HEK293 (cell line): ENCODE measurements at regions not wholly inside any gene's neighbourhood (a gene's known extent, or its start where the extent isn't known, plus 50 kb on each side); places are given as distances from the start of the nearest gene placed in this dataset.

Source experiments
- ELK4 ChIP-seq: IDR thresholded peaks from 2 replicates; pipeline ENCODE4 v1.6.1; 2011; ENCODE audit warnings: mild to moderate bottlenecking, low read depth, low read length, borderline replicate concordance
- OVOL3 ChIP-seq: fragments of 450-650 bp; formaldehyde crosslinking; IDR thresholded peaks from 2 replicates; pipeline ENCODE4 v1.5.1; 2016; ENCODE audit warnings: missing biosample characterization, missing genetic modification characterization
- PRDM4 ChIP-seq: fragments of 450-650 bp; formaldehyde crosslinking; IDR thresholded peaks from 2 replicates; pipeline ENCODE4 v1.5.1; 2017; ENCODE audit warnings: missing biosample characterization, missing genetic modification characterization
- SALL2 ChIP-seq: fragments of 450-650 bp; formaldehyde crosslinking; IDR thresholded peaks from 2 replicates; pipeline ENCODE4 v1.5.0; 2017; ENCODE audit warnings: missing biosample characterization, mild to moderate bottlenecking, missing genetic modification characterization, borderline replicate concordance
- SCRT1 ChIP-seq: fragments of 450-650 bp; formaldehyde crosslinking; IDR thresholded peaks from 2 replicates; pipeline ENCODE4 v1.5.1; 2016; ENCODE audit warnings: missing biosample characterization, missing genetic modification characterization, borderline replicate concordance
- SP2 ChIP-seq: fragments of 450-650 bp; formaldehyde crosslinking; IDR thresholded peaks from 2 replicates; pipeline ENCODE4 v1.5.1; 2016; ENCODE audit warnings: missing biosample characterization, missing genetic modification characterization
- TRIM28 ChIP-seq: IDR thresholded peaks from 2 replicates; pipeline ENCODE4 v1.6.1; 2011; ENCODE audit warnings: low read length, control low read depth, borderline replicate concordance
- ZBTB11 ChIP-seq: fragments of 450-650 bp; formaldehyde crosslinking; conservative IDR thresholded peaks from 2 replicates; pipeline ENCODE4 v1.5.1; 2016; ENCODE audit warnings: low read depth, missing biosample characterization, missing genetic modification characterization
- ZBTB17 ChIP-seq: fragments of 450-650 bp; formaldehyde crosslinking; IDR thresholded peaks from 2 replicates; pipeline ENCODE4 v1.5.1; 2016; ENCODE audit warnings: missing biosample characterization, missing genetic modification characterization
- ZBTB20 ChIP-seq: fragments of 450-650 bp; formaldehyde crosslinking; IDR thresholded peaks from 2 replicates; pipeline ENCODE4 v1.5.1; 2016; ENCODE audit warnings: missing biosample characterization, missing genetic modification characterization
- ZFP69B ChIP-seq: fragments of 450-650 bp; formaldehyde crosslinking; IDR thresholded peaks from 2 replicates; pipeline ENCODE4 v1.5.1; 2016; ENCODE audit warnings: missing biosample characterization, missing genetic modification characterization
- ZNF16 ChIP-seq: fragments of 450-650 bp; formaldehyde crosslinking; IDR thresholded peaks from 2 replicates; pipeline ENCODE4 v1.5.1; 2016; ENCODE audit warnings: low read depth, missing biosample characterization, missing genetic modification characterization
- ZNF202 ChIP-seq: fragments of 450-650 bp; formaldehyde crosslinking; IDR thresholded peaks from 2 replicates; pipeline ENCODE4 v1.5.1; 2016; ENCODE audit warnings: missing biosample characterization, missing genetic modification characterization, borderline replicate concordance
- ZNF23 ChIP-seq: fragments of 450-650 bp; formaldehyde crosslinking; IDR thresholded peaks from 2 replicates; pipeline ENCODE4 v1.5.1; 2016; ENCODE audit warnings: missing biosample characterization, missing genetic modification characterization, borderline replicate concordance
- ZNF302 ChIP-seq: fragments of 450-650 bp; formaldehyde crosslinking; IDR thresholded peaks from 2 replicates; pipeline ENCODE4 v1.5.1; 2016; ENCODE audit warnings: missing biosample characterization, missing genetic modification characterization, low read depth
- ZNF433 ChIP-seq: fragments of 450-650 bp; formaldehyde crosslinking; IDR thresholded peaks from 2 replicates; pipeline ENCODE4 v1.5.1; 2016; ENCODE audit warnings: missing biosample characterization, missing genetic modification characterization, low read depth
- ZNF510 ChIP-seq: fragments of 450-650 bp; formaldehyde crosslinking; IDR thresholded peaks from 2 replicates; pipeline ENCODE4 v1.5.1; 2018; ENCODE audit warnings: mild to moderate bottlenecking, missing genetic modification characterization, missing biosample characterization; ENCODE audit not compliant: insufficient replicate concordance
- ZNF530 ChIP-seq: fragments of 450-650 bp; formaldehyde crosslinking; IDR thresholded peaks from 2 replicates; pipeline ENCODE4 v1.5.1; 2016; ENCODE audit warnings: low read depth, missing biosample characterization, missing genetic modification characterization
- ZNF544 ChIP-seq: fragments of 450-650 bp; formaldehyde crosslinking; IDR thresholded peaks from 2 replicates; pipeline ENCODE4 v1.5.0; 2017; ENCODE audit warnings: missing biosample characterization, missing genetic modification characterization
- ZNF768 ChIP-seq: fragments of 450-650 bp; formaldehyde crosslinking; IDR thresholded peaks from 2 replicates; pipeline ENCODE4 v1.5.1; 2018; ENCODE audit warnings: missing biosample characterization, mild to moderate bottlenecking, missing genetic modification characterization
- ZNF785 ChIP-seq: fragments of 450-650 bp; formaldehyde crosslinking; IDR thresholded peaks from 2 replicates; pipeline ENCODE4 v1.5.1; 2016; ENCODE audit warnings: missing biosample characterization, missing genetic modification characterization
- ZNF830 ChIP-seq: fragments of 450-650 bp; IDR thresholded peaks from 2 replicates; pipeline ENCODE4 v1.5.0; 2018; ENCODE audit warnings: missing biosample characterization, missing genetic modification characterization, low read depth, mild to moderate bottlenecking, moderate library complexity
- ZNF837 ChIP-seq: fragments of 450-650 bp; formaldehyde crosslinking; IDR thresholded peaks from 2 replicates; pipeline ENCODE4 v1.5.1; 2016; ENCODE audit warnings: missing biosample characterization, missing genetic modification characterization
- TF ChIP-seq, protein P1 (sequence below): sonication (generic); formaldehyde crosslinking; IDR thresholded peaks from 2 replicates; pipeline ENCODE4 v1.8.1; 2022; ENCODE audit warnings: mild to moderate bottlenecking, moderate library complexity, missing genetic modification reagents
- TF ChIP-seq, protein P2 (sequence below): fragments of 450-650 bp; formaldehyde crosslinking; IDR thresholded peaks from 2 replicates; pipeline ENCODE4 v1.5.1; 2017; ENCODE audit warnings: missing biosample characterization, missing genetic modification characterization

DNA sequence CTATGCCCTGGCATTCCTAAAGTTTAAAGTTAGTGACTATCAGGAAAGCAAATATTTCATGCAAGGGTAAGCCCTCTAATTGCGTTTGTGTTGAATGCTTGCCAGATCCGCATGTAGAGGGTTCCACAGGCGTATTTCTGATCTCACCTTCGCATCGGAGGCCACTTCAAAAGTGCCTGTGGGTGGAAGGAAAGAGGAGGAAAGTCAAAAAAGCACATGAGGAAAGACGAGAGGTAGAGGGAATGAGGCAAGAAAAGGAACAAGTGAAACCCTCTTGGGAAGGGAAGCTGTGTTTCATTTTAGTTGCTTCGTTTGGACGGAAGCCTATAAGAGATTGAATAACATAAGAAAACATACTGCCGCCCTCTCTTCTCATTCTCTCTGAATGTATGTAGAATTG, 628.8 kb downstream of the SPRY1 start (continued):
- TF ChIP-seq ZNF510 (tag by site-specific recombination) (peak; percentile 61), ZNF16 (tag by site-specific recombination) (no peak), ZBTB20 (peak; percentile 61; the same call in 1 of the 2 replicates), OVOL3 (tag by site-specific recombination) (no peak), ZNF433 (no peak), ZBTB17 (tag by site-specific recombination) (peak; percentile 29; the same call in 1 of the 2 replicates), ZNF202 (tag by site-specific recombination) (no peak), ZNF302 (tag by site-specific recombination) (no peak), ELK4 (no peak), ZNF768 (tag by site-specific recombination) (no peak), ZNF544 (tag by site-specific recombination) (no peak), ZBTB11 (tag by site-specific recombination) (no peak), PRDM4 (tag by site-specific recombination) (no peak), SALL2 (no peak), ZFP69B (tag by site-specific recombination) (no peak), ZNF830 (no peak), ZNF530 (tag by site-specific recombination) (no peak), ZNF785 (tag by site-specific recombination) (no peak), ZNF23 (no peak), SCRT1 (peak; percentile 14; the same call in 1 of the 2 replicates), TRIM28 (0 out of 2 replicates have a peak, but pooled peaks have one; percentile 19), SP2 (tag by site-specific recombination) (no peak), ZNF837 (no peak)
- TF ChIP-seq, protein P1, sequence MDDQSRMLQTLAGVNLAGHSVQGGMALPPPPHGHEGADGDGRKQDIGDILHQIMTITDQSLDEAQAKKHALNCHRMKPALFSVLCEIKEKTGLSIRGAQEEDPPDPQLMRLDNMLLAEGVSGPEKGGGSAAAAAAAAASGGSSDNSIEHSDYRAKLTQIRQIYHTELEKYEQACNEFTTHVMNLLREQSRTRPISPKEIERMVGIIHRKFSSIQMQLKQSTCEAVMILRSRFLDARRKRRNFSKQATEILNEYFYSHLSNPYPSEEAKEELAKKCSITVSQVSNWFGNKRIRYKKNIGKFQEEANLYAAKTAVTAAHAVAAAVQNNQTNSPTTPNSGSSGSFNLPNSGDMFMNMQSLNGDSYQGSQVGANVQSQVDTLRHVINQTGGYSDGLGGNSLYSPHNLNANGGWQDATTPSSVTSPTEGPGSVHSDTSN (CRISPR knock-in tag): no peak
- TF ChIP-seq, protein P2, sequence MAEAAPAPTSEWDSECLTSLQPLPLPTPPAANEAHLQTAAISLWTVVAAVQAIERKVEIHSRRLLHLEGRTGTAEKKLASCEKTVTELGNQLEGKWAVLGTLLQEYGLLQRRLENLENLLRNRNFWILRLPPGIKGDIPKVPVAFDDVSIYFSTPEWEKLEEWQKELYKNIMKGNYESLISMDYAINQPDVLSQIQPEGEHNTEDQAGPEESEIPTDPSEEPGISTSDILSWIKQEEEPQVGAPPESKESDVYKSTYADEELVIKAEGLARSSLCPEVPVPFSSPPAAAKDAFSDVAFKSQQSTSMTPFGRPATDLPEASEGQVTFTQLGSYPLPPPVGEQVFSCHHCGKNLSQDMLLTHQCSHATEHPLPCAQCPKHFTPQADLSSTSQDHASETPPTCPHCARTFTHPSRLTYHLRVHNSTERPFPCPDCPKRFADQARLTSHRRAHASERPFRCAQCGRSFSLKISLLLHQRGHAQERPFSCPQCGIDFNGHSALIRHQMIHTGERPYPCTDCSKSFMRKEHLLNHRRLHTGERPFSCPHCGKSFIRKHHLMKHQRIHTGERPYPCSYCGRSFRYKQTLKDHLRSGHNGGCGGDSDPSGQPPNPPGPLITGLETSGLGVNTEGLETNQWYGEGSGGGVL (tag by site-specific recombination): peak; percentile 40; the same call in 1 of the 2 replicates
